ENCODE measurements at regions not wholly inside any gene's neighbourhood (a gene's known extent, or its start where the extent isn't known, plus 50 kb on each side); places are given as distances from the start of the nearest gene placed in this dataset.

- DNase-seq (ENCODE audit: low spot score) = no peak
Observed at GRCh38 chr7:55629051-55629677, 56.9 kb upstream of the VOPP1 start.

- DNase-seq (ENCODE audit: low spot score) = no peak
Observed at GRCh38 chr7:55624813-55625212, 52.5 kb upstream of the VOPP1 start.

- no peak for DNase-seq (ENCODE audit: low spot score)
Observed at GRCh38 chr7:55623617-55624016, 51.3 kb upstream of the VOPP1 start.

GRCh38 chr7:55622241-55622640 is 49.9 kb upstream of the VOPP1 start:
- DNase-seq (ENCODE audit: low spot score) = no peak

Data from putamen (tissue), 1 donor.